Hematopoietic multipotent progenitor cell treated with erythropoietin and hydrocortisone succinate and interleukin-3 and kit ligand, for 4 days (in vitro differentiated cells): ENCODE measurements at regions not wholly inside any gene's neighbourhood (a gene's known extent, or its start where the extent isn't known, plus 50 kb on each side); places are given as distances from the start of the nearest gene placed in this dataset.

ENCODE experiments used
- DNase-seq: peaks from one replicate; pipeline ENCODE4 v3.0.0-alpha.2; 2015

DNA sequence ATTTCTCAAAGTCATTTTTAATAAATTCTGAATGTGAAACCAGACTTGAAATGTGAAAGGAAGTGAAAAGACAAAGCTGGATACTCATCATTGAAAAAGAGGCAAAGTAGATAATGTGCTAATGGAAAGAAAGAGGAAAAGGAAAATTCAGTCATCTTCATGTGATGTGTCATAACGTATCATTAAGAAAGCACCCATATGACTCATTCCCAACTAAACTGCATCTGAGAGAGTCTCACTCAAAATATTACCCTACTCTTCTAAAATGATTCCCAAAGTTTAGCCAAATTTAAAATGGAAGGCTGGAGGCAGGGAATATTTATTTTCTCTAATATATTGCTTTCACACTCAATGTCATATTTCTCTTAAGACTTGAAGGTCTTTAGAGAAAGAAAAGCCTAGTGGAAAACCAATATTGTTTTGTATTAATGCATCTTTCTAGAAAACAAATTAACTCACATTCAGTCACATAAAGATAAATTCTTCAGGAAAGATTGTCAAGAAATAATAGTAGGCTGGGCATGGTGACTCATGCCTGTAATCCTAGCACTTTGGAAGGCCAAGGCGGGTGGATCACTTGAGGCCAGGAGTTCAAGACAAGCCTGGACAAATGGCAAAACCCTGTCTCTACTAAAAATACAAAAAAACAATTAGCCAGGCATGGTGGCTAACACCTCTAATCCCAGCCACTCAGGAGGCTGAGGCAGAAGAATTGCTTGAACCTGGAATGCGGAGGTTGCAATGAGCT, 129.9 kb downstream of the SLC30A10 start:
- no peak for DNase-seq

DNA sequence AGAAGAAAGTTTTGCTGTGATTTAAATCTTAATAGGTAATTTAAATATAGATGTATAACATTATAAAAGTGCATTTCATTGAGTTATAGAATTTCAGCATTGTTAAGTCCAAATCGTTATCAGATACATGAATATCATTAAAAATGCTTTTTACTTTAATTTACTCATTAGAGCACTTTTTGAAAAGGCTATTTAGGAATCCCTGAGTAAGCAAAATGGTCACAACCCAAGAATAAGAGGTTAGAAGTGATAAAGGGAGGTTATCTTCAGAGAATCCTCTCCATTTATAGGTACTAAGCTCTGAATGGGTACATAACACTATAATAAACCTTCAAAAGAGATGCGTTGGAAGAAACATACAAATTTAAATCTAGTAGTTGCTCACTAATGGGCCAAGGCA, 130.7 kb downstream of the SLC30A10 start:
- no peak for DNase-seq

DNA sequence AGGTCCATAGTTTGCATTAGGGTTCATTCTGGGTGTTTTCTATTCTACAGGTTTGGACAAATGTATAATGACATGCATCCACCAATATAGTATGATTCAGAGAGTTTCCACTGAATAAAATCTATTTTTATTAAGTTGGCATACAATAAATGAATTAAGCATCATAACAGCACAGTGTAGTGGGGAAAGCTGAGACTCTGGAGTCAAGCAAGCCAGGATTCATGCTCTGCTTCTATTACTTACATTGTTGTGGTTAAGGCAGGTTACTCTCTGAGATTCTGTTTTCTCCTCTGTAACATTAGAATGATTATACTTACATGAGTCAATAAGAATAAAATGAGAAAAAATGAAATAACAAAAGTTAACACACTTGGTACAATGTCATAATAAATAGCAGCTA, 131.3 kb downstream of the SLC30A10 start:
- DNase-seq = no peak

DNA sequence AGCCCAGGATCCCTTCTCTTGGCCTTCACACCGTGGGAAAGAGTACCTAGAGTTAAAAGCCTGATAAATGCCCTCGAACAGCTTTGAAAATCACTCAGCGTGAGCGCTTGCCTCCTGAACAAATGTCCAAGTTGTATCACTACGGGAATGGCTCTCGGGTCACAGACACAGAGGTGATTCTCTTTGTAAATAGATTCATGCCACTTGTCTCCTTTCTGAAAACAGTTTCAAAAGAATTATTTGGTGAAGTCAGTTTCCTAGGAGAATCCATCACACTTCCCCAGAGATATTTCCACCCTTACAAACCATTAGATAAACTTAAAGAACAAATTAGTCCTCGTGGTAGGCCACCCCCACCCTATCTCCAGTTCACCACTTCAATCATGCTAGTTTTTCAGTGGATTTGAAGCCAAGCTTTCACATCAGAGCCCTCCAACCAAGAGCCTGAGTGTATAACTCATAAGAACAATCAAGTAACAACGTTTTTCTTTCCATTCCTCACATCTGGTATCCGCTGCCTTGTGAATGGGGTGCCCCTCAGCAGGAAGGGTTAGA, 132.9 kb downstream of the SLC30A10 start:
- no peak for DNase-seq

DNA sequence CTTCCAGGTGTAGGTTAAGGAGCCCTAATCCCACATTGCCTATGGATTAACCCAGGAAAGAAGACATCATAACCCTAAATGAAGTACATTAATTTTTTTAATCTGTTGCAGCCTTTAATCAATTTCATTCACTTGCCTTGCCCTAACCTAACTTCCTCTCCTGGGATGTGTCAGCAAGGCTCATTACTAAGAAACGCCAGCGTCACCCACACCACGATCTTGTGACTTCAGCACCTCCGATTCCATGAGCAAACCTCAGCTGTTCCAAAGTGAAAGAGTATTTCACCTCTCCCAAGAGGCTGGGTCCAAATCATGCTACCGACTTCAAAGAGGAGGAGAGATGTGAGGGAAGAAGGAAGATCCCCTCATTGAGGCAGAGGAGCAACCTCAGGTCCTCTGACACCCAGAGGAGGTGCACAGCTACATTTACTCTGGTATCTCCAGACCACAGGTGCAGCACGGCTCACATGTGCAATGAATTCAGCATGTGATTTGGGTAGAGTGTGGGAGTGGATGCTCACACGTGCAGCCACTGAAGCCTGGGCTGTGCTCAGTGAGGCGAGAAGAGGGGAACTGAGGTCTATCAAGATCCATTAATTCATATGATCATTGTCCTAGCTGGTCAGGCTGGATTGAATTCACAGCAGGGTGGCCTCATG, 134.1 kb downstream of the SLC30A10 start:
- DNase-seq = no peak

DNA sequence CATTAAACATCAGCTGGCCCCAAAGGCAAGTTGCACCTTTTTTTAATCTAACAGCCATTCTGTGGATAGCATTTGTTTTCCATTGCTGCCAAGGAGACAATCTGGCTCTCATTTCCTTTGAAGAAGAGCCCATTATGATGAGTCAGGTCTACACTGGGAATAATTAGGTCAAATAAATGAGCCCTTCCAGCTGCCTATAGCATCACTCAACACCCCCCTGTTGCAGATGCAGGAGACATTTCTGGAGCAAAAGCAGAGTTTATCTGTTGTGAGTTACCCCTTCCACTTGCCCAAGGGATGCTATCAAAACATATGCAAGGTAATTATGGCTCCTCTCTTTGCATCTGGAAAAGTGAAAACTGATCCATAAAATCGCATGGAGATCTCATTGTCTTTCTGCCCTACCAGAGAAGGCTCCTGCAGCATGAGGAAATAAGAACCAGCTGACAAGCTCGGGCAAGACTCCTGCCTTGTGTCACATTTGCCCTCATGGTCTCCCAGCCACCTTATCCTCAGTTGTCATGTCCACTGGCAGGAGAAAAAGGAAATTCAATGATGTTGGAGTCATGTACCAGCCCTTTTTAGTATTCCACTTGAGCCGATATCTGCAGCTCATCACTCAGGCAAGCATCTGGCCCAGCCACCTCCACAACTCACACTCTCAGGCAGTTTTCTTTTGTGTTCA, 135.9 kb downstream of the SLC30A10 start:
- DNase-seq = no peak

DNA sequence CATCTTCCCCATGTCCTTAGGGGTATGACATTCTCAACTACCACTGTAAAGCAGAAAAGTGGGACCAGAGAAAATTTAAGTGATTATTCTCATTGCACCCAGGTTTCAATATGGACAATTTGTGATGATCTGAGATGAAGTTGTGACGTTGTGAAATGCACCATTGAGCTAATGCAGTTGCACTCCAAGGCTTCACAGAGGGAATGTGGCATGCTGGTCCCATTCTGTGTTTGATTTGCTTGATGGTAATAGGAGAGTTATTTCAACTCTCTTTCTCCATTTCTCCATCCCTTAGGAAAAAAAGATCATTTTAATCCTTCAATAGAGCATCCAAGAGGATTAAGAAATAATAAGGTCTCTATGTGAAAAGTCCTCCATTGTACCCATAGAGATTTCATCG, 136.6 kb downstream of the SLC30A10 start:
- DNase-seq = no peak

DNA sequence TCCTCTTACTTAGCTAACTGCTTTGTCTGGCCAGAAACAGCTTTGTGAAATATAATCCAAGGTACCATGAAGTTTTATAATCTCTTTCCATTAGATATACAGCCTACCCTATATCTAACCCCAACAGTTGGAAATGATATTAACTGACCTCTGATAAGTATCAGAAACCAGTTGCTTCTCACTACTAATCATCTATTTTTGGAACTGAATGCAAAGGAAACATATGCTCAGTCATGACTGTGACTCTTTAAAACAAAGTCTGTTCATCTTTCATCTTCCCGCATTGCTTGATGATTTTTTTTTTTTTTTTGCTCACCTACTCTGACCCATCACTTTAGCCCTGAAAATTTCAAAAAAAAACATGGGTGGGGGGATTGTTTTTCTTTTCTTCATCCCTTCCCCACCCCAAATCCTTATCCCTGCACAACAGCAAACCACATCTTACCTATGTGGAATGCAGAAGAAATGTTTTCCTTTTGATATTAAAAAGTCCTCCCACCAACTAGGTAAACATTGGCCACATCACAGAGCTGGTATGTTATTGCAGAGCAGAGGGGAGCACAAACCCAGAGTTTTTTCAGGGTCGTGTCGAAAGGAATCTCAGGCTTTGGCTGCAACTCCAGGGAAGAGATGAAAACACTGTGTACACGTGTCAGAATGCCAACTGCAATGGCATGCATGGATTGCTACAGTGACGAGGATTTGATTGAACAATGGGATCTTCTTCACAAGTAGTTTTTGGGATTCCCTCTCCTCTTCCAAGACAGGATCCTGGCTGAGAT, 137.3 kb downstream of the SLC30A10 start:
- DNase-seq = no peak

DNA sequence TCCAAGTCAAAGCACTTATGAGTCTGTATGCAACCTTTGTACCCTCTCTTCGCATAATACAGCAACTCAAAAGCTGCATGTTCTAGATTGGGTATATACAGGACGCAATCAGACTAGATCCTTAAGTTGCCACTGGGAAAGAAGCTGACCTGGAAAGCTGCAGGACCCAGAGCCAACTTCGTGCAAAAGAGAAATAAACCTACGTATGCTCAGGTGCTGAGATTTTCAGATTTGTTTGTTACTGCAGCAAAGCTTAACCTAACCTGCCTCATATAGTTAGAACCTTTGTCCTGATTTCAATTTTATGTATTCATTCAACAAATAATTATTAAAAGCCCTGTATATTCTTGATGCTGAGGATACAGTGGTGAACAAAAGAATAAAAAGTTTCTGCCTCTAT, 139.7 kb downstream of the SLC30A10 start:
- no peak for DNase-seq

DNA sequence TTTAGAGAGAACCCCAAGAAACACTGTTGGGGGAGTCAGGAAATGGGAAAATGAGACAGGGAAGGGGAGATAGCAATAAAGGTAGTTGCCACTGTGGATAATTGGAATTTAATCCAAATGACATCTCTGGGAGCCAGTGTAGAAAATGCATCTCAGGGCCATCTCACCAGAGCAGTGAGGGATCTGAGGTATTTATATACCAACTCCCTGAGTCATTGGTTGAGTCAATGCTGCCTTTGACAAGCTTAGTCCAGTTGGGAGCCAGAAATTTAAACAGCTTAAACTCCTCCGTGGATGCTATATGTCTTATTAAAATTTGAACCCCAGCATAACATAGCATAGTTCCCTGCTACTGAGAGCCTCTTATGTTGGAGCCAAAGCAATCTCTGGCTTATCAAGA, 140.3 kb downstream of the SLC30A10 start:
- no peak for DNase-seq

DNA sequence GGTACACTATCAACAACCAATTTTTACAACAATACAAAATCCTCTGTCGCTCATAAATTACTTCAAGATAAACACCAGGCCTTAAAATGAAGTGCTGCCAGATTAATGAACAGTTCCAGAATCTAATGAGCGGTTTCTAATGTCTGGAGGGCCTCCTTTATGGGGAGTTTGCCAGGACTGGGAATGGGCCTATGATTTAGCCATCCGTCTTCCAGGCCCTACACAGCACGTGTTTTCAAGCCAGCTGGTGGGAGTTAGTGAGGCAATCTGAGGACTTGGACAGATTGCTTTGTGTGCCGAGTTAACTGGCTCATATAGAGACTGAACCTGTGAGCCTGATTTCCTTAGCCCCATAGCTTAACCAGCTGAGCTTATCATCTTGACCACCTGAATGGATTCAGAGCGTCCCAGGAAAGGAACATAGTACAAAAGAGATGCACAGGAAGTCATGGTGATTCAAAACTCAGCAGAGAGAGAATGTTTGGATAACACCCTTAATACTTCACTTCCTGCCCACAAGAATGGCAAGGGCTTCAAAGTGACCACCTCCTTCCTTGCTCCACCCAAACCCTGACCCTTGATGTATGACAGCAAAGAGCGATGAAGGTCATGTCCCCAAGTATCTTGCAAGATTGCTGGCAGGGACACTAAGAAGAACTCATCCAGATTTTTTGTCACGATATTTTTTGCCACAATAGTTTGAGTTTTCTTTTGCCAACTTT, 143.5 kb downstream of the SLC30A10 start:
- no peak for DNase-seq

DNA sequence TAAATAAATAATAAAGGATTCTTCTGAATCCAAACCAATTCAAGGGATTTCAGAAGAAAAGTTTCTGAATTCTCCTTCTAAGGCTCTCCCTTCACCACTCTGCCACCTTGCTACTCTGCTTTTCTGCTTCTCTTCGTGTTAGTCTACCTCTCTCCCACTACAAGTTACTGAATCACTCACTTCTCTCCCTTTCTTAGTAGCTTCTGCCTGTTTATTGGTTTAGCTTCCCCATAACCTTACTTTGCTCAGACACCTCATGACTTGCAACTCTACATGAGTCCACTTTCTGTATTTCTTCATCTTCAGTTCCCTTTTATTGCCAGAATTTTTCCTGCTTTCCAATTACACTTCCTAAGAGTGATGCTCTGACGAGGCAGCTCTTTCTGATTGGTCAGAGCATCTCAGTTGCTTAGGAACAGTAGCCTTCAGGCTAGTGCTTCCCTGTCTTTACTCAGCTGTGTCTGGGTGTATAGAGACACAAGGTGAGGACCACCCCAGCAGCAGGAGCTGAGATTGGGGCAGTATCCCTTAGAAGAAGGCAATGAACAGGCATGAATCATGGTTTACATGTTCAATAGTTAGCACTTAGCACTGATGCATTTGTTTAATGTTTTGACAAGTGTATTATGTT, 144.6 kb downstream of the SLC30A10 start:
- DNase-seq = no peak

DNA sequence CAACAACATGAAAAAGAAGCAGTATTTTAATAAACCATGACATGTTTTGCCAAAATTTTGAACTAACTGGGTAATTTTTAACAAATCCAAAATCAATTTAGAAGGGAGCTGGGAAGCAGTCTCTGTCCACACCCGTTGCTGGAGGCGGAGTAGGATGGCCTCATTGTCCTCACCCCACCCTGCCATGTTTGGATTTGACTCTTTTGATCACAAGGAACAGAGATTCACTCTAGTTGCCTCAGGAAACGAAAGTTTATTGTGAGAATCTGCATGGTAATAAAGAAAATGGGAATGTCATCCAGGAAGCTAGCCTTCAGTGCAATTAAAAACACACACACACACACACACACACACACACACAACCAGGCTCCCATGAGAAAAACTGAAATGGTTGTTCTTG, 145.4 kb downstream of the SLC30A10 start:
- DNase-seq = no peak

DNA sequence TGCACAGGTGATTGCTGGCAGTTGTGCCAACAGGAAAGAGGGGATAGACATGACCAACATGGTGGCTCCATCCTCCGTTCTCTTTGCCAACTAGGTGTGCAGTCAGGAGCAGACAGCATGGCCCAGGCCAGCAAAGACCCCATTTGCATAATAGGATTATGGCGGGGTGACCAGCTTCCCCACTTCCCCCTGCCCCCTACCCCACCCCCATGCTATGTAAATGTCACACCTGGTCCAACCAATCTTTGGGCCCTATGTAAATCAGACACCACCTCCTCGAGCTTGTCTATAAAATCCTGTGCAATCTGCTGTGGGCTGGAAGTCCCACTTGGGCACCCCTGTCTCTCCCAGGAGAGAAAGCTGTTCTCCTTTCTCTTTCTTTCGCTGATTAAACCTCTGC, 146.0 kb downstream of the SLC30A10 start:
- DNase-seq = no peak

DNA sequence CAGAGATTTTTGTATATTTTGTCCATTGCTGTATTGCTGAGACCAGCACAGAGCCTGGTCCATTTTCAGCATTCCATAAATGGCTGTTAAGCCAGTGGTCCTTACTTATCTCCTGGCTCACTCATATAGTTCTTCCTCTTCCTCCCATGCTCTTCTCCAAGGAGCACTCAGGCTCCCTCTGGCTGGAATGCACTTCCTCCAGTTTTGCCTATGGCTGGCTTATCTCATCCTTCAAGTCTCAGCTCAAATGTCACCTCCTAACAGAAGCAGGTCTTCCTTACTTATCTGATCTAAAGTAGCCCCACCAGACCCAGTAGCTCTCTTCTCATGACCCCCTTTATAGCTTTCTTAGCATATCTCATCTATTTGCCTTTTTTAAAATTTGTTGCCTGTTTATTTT, 146.9 kb downstream of the SLC30A10 start:
- no peak for DNase-seq

DNA sequence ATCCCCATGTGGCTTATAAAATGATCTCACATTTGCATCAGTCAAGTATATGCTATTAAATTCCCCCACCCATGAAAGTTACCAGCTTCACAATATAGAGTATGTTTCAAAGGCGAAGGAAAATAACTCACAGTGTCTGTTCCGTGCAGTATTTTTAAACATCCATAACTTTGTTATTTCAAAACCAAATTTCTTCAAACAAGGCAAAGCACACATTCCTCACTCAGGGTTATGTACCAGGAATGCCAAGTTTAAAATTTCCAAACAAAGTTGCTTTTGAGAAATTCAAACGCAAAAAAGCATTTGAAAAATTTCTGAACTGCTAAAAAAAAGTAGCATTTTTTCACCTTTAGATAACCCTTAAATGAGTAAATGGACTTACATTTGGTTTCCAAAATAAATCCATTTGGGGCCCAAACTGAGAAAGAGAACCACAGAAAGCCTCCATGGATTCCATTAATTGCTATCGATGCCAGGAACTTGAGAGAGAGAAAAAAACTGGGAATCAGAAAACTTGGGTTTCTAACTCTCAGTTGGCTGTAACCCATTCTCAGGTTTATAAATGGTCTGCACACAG, 149.5 kb downstream of the SLC30A10 start:
- no peak for DNase-seq

DNA sequence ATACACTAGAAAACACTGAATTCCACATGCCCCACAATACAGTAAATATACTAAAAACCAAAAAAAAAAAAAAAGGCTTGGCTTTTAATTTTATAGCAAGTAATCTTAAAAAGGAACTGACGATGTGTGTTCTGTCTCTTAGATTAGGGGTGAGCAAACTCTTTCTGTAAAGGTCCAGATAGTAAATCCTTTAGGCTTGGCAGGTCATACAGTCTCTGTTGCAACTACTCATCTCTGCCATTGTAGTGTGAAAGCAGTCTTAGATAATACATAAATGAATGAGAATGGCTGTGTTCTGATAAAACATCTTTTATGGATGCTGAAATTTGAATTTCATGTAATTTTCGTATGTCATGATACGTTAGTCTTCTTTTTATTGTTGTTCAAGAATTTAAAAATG, 150.2 kb downstream of the SLC30A10 start:
- no peak for DNase-seq

DNA sequence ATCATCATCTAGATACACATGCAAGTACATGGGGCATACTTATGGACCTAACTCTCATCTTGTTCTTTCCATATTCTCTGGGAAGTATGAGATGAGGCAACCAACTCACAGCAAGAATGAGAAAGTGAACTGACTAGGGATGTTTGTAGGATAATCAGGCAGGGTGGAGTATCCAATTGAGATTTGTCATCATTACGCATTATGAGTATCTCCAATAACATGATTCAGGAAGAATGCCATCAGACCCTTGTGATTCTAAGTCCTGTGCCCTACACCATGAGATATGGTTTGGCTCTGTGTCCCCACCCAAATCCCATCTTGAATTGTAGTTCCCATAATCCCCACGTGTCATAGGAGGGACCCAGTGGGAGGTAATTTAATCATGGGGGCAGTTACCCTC, 154.0 kb downstream of the SLC30A10 start:
- no peak for DNase-seq

DNA sequence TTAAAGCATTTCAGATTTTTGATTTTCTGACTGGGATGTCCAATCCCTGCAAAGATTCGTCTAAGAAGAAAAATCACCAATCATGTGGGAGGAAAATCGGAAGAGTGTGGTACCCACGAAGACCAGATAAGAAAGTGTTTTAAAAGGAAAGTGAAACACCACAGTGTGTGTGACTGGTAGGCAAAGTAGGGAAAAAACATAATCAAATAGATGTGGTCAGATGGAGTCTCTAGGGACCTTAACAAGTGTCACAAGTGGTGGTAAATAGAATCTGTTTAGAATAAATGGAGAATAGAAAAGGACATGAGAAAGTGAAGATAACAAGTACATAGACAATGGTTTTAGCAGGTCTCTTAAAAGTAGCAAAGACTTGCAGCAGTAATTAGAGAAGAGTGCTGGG, 154.6 kb downstream of the SLC30A10 start:
- DNase-seq = no peak

DNA sequence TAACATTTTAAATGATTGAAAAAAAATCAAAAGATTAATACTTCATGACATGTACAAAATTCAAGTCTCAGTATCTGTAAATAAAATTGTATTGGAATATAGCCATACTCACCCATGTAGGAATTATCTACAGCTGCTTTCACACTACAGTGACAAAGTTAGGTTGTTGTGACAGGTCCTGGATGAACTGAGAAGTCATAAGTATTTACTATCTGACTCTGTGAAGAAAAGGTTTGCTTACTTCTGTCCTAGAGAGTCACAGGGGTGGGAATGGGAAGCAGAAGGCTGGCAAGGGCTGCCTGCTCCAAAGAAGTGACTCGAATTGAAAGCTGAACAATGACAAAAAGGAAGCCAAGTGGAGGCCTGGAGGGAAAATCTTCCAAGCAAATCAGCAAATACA, 155.2 kb downstream of the SLC30A10 start:
- no peak for DNase-seq

DNA sequence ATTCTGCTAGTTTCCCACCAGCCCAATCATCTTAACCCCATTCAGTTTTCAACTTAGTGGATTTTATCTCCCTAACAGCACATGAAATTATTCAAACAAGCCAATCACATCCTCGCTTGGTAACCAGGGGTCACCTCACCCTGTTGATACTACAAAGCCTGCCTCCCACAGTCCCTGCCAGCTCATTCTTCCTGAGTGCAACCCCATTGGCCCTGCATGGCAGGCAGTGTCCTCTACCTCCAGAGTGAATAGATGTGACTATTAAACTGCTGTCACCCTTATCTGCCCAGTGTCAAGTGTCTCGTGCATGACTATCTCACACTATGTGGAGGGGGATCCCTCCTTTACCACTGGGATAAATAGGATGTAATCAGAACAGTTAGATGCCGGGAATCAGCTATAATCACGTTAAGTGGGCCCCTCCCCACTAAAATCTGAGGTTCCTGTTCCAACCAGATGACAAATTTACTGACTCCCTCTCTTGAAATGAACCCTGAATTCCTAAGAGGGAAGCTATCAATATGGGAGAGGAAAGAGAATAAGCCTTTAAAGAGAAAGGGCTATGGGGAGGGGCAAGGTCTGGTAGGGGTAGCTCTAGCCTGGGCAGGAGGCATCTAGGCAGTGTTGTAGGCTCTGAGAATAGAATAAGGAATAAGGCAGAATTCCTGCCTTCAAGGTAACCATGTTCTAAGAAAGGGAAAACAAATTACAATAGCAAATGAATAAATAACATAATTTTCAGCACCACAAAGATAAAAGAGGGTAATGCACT, 155.9 kb downstream of the SLC30A10 start:
- DNase-seq = no peak
